Heart left ventricle (tissue), 13 donors: ENCODE measurements at regions not wholly inside any gene's neighbourhood (a gene's known extent, or its start where the extent isn't known, plus 50 kb on each side); places are given as distances from the start of the nearest gene placed in this dataset.

ENCODE experiments used
- CTCF ChIP-seq, 12 donors: fragments of 200-600 bp; sonication (generic) in 4 of 12; IDR thresholded peaks; one replicate each; pipeline versions ENCODE4 v1.5.0 to v1.8.0; 2018 to 2022; ENCODE audit warnings: antibody characterized with exemption in 12 of 12, mild to moderate bottlenecking in 5 of 12
- POLR2A ChIP-seq, 2 donors: fragments of 450-650 bp; IDR thresholded peaks; one replicate each; pipeline ENCODE4 v1.6.1; 2017; ENCODE audit warnings: antibody characterized with exemption in 2 of 2, mild to moderate bottlenecking in 2 of 2, moderate library complexity in 2 of 2
- donor health status: ischemic (EF 13 %, LVEDD 7.1; RV severe dilation, severe dysfunction).
- donor health status: DM: no; HTN: yes; CAD: no.
- donor health status: DM: no; HTN: no; CAD: no.
- donor health status: ischemic (EF 25% LVEDD 6.9; RV normal size, moderate dysfunction).
- donor health status: ischemic (EF 25% LVEDD 5.7; RV mildly dilated, moderate dysfunction).
- donor health status: ischemic (EF 35%, LVEDD 5.7; RV mildly dilated, moderate dysfunction).
- donor health status: nonischemic (EF 11% LVEDD 7.7; RV severe dilation, severe dysfunction).
- donor health status: DM: yes; HTN: yes; CAD: no.
- donor health status: PGD.
- donor health status: ischemic (EF 29% LVEDD 5.4; RV normal size, mild dysfunction).
- donor health status: nonischemic (EF 23%, LVEDD 6.1; RV moderate dilation, normal function).

GRCh38 chr5:135240781-135241360 is 158.2 kb downstream of the MACROH2A1 start:
- TF ChIP-seq CTCF (IDR thresholded peaks at IDR 0.05) = no peak
- TF ChIP-seq POLR2A (IDR thresholded peaks at IDR 0.05) = no peak
